HG02884 (cell line): ENCODE measurements at regions not wholly inside any gene's neighbourhood (a gene's known extent, or its start where the extent isn't known, plus 50 kb on each side); places are given as distances from the start of the nearest gene placed in this dataset.

Experiments used
- ATAC-seq: cut with Tn5 transposase; IDR thresholded peaks from one replicate; pipeline ENCODE4 v1.9.1; 2021; ENCODE audit warnings: mild to moderate bottlenecking, moderate library complexity; ENCODE audit not compliant: unreplicated experiment

- ATAC-seq = no peak
Observed at GRCh38 chr14:35456261-35456660, 51.7 kb upstream of the NFKBIA start.

GRCh38 chr14:35458442-35458841 is 53.9 kb upstream of the NFKBIA start:
- ATAC-seq = no peak

- no peak for ATAC-seq
Observed at GRCh38 chr14:35459776-35460175, 55.2 kb upstream of the NFKBIA start.

GRCh38 chr14:35470755-35471154 is 63.2 kb upstream of the INSM2 start:
- no peak for ATAC-seq

DNA sequence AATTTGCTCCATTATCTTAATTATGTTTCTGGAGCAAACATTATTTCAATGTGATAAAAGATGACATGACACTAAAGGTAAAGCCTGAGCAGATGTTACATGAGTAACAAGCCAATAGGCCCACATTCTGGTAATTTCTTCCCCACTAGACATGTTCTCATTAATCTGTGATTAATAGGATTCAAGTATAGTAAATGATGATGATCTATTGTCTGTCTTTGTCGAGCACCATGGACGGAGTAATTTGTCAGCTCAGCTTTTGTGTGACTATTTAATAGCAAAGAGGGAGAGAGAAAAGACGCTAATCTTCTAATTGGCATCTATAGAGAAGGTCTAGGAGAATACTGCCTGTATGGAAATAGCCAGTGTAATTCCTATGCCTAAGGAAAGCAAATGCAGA is 62.2 kb upstream of the INSM2 start:
- no peak for ATAC-seq

- ATAC-seq = no peak
Observed at GRCh38 chr14:35474323-35474722, 59.6 kb upstream of the INSM2 start.

DNA sequence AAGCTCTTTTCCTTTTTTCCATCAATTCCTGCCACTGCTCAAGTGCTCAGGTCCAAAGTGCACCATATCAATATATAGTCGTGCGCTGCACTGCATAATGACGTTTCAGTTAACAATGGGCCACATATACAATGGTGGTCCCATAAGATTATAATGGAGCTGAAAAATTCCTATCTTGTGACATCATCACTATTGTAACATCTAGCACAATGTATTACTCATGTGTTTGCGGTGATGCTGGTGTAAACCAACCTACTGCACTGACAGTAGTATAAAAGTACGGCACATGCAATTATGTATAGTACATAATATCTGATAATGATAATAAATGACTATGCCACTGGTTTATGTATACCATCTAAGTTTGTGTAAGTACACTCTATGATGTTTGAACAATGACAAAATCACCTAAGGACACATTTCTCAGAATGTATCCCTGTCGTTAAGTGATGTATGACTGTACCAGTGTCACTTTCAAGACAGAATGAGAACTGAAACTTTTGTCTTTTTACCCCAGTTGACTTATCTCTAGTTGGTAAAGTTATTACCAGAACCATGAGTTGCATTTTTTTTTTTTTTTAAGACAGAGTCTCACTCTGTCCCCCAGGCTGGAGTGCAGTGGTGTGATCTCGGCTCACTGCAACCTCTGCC is 53.7 kb upstream of the INSM2 start:
- peak; percentile 94 for ATAC-seq

DNA sequence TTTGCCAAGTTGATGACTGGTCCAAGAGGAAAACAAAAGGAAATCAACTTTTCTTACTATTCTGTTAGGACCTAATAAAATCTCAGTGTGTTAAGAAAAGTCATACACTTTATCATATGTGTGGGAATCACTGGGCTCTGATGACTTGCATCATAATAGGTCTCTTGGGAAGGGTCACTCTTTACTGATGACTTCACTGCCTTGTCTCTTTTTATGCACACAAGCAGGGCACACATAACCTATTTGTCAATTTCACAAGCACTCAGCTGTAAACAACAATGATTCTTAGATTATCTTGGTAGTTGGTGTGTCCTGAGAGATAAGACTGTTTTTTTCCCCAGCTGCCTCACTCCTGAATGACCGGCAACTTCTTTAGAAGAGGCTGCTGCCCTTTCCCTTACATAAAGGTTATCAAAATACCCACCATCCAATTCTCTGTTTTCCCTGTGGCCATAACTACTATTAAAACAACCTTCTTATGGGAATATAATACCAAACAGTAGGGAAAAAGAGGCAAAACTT is 50.9 kb upstream of the INSM2 start:
- ATAC-seq = no peak
